Epithelial cell of esophagus (primary cell): ENCODE measurements at regions not wholly inside any gene's neighbourhood (a gene's known extent, or its start where the extent isn't known, plus 50 kb on each side); places are given as distances from the start of the nearest gene placed in this dataset.

ENCODE experiments used
- DNase-seq: peaks from one replicate; pipeline ENCODE4 v3.0.0; 2010; ENCODE audit warnings: low read depth
- H3K4me3 ChIP-seq: 2 replicates; pipeline ENCODE4 v1.5.1; 2011; ENCODE audit warnings: mild to moderate bottlenecking, low read length, control low read depth
- TF ChIP-seq, protein P1 (sequence below): IDR thresholded peaks from 2 replicates; pipeline ENCODE4 v1.5.1; 2011; ENCODE audit warnings: low read depth, mild to moderate bottlenecking, low read length, control low read depth, inconsistent platforms; ENCODE audit not compliant: insufficient read depth; ENCODE audit errors: missing control alignments

DNA sequence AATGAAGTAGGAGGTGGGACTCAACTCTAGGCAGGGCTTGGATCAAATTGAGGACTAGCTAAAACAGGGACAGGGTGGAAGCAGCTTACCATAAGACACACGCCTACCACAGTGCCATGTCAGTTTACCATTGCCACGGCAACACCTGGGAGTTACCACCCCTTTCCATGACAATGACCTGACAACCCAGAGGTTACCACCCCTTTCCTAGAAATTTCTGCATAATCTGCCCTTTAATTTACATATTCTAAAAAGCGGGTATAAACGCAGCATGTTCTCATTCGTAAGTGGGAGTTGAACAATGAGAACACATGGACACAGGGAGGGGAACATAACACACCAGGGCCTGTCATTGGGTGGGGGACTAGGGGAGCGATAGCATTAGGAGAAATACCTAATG is 72.7 kb downstream of the GCC1 start:
- DNase-seq, result no peak
- H3K4me3 ChIP-seq, result no peak overlapping the region
- TF ChIP-seq, protein P1, sequence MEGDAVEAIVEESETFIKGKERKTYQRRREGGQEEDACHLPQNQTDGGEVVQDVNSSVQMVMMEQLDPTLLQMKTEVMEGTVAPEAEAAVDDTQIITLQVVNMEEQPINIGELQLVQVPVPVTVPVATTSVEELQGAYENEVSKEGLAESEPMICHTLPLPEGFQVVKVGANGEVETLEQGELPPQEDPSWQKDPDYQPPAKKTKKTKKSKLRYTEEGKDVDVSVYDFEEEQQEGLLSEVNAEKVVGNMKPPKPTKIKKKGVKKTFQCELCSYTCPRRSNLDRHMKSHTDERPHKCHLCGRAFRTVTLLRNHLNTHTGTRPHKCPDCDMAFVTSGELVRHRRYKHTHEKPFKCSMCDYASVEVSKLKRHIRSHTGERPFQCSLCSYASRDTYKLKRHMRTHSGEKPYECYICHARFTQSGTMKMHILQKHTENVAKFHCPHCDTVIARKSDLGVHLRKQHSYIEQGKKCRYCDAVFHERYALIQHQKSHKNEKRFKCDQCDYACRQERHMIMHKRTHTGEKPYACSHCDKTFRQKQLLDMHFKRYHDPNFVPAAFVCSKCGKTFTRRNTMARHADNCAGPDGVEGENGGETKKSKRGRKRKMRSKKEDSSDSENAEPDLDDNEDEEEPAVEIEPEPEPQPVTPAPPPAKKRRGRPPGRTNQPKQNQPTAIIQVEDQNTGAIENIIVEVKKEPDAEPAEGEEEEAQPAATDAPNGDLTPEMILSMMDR, result no peak

DNA sequence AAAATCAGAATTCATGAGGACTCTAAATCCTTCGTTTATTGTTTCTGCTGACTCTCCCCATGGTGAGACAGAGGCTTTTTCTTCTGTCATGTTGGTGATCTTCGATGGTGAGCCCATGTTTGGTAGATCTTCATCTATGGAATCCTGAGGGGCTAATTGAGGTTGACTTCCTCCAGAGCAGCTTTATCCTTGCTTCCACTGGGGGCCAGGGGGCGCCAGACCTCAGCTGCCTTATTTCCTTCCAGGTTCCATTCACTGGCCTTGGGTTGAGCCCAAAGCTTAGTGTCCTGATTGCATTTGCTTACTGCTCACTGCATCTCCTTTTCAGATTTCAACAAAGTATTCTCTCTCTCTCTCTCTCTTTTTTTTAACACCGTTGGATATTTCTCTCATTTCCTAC is 80.7 kb downstream of the GCC1 start:
- no peak overlapping the region for H3K4me3 ChIP-seq
- DNase-seq, result peak; percentile 14
- TF ChIP-seq, protein P1, result peak; percentile 37

GRCh38 chr7:127501817-127502216 is 83.6 kb downstream of the GCC1 start:
- no peak overlapping the region for H3K4me3 ChIP-seq
- TF ChIP-seq, protein P1, result no peak
- DNase-seq, result no peak

DNA sequence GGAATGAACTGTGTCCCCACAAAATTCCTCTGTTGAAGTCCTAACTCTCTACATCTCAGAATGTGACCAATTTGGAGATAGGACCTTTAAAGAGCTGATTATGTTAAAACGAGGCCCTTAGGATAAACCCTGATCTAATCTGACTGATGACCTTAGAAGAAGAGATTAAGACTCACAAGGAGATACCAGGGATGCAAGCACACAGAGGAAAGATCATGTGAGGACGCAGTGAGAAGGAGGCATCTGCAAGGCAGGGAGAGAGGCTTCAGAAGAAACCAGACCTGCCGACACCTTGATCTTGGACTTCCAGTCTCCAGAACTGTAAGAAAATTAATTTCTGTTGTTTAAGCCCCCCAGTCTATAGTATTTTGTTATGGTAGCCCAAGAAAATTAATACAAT is 94.9 kb upstream of the ZNF800 start:
- DNase-seq, result no peak
- no peak overlapping the region for H3K4me3 ChIP-seq
- TF ChIP-seq, protein P1, result no peak

DNA sequence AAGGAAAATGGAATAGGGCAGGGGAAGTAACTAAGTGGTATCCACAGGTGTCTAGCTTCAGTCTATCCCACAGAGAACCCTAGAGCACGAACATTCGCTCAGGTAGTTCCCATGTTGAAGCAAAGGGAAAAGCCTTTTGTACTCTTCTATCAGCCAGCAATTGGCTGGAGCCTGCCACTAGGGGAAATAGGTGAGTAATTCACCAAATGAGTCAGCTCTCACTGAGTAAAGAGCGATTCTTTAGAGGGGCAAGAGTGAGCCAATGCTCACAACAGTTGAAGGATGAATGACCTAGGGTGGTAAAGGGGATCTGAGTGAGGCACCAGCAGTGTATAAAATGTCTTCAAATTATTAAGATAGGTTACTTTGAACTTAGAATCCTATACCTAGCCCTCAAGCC is 94.1 kb upstream of the ZNF800 start:
- no peak overlapping the region for H3K4me3 ChIP-seq
- peak; percentile 53 for DNase-seq
- TF ChIP-seq, protein P1, result peak; percentile 35

DNA sequence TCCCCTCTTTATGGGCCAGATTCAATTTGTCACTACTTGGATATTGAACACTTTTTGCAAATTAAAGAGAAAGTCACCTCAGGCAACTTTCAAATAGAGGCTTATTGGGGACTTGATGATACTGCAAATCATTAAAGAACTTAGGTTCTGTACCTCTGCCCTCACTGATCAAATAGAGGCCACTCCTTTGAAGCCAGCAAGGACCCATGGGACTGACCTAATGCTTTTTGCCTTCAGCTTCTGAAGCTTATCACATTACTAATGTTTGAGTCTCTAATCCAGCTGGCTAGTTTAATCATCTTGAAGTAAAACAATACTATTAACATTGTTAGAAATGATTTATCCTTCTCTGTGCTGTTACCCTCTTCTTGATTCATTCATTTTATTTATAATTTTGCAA is 93.0 kb upstream of the ZNF800 start:
- TF ChIP-seq, protein P1, result no peak
- H3K4me3 ChIP-seq, result no peak overlapping the region
- no peak for DNase-seq

GRCh38 chr7:127484954-127485353 is 92.4 kb upstream of the ZNF800 start:
- H3K4me3 ChIP-seq, result no peak overlapping the region
- DNase-seq, result no peak
- TF ChIP-seq, protein P1, result no peak
